ENCODE measurements at regions not wholly inside any gene's neighbourhood (a gene's known extent, or its start where the extent isn't known, plus 50 kb on each side); places are given as distances from the start of the nearest gene placed in this dataset.

- WGBS: 62% methylated on average over 6 of the region's 6 CpGs
- no peak for DNase-seq (ENCODE audit: low spot score in 2 of 2)
- H3K36me3 ChIP-seq: no peaks in the 10 kb centered on the region
- TF ChIP-seq POLR2AphosphoS5 (IDR thresholded peaks at IDR 0.05) (no peak), CTCF (IDR thresholded peaks at IDR 0.05) (no peak), EP300 (IDR thresholded peaks at IDR 0.05) (no peak), POLR2A (IDR thresholded peaks at IDR 0.05) (no peak)
- no peak overlapping the region for H3K27ac ChIP-seq
- H3K4me1 ChIP-seq: peaks cover 34% of the 10 kb centered on the region
- H3K27me3 ChIP-seq: no peaks in the 10 kb centered on the region
- H3K4me3 ChIP-seq: no peak overlapping the region
- no peaks in the 10 kb centered on the region for H3K9me3 ChIP-seq
Measured at GRCh38 chr5:56356121-56356835, 123.1 kb upstream of the ANKRD55 start.

- Histone ChIP-seq H3K9me3 (no peaks in the 10 kb centered on the region), H3K27me3 (no peaks in the 10 kb centered on the region), H3K4me3 (no peak overlapping the region), H3K27ac (no peak overlapping the region), H3K4me1 (peaks cover 46% of the 10 kb centered on the region), H3K36me3 (no peaks in the 10 kb centered on the region)
- no peak for TF ChIP-seq POLR2AphosphoS5 (IDR thresholded peaks at IDR 0.05)
- TF ChIP-seq CTCF (IDR thresholded peaks at IDR 0.05): no peak
- TF ChIP-seq POLR2A (IDR thresholded peaks at IDR 0.05): no peak
- no peak for TF ChIP-seq EP300 (IDR thresholded peaks at IDR 0.05)
- 88% methylated on average over 4 of the region's 4 CpGs for WGBS
- DNase-seq (ENCODE audit: low spot score in 2 of 2): no peak
Measured at GRCh38 chr5:56354836-56355235, 121.7 kb upstream of the ANKRD55 start.

- Histone ChIP-seq H3K27me3 (no peaks in the 10 kb centered on the region), H3K27ac (no peak overlapping the region), H3K36me3 (no peaks in the 10 kb centered on the region), H3K4me1 (peaks cover 34% of the 10 kb centered on the region), H3K4me3 (no peak overlapping the region), H3K9me3 (no peaks in the 10 kb centered on the region)
- TF ChIP-seq EP300 (IDR thresholded peaks at IDR 0.05) (no peak), POLR2A (IDR thresholded peaks at IDR 0.05) (no peak), POLR2AphosphoS5 (IDR thresholded peaks at IDR 0.05) (no peak), CTCF (IDR thresholded peaks at IDR 0.05) (no peak)
- no peak for DNase-seq (ENCODE audit: low spot score in 2 of 2)
- WGBS: 75% methylated on average over 4 of the region's 4 CpGs
Measured at GRCh38 chr5:56352808-56353590, 119.9 kb upstream of the ANKRD55 start.

GRCh38 chr5:56350597-56351170 is 117.6 kb upstream of the ANKRD55 start:
- WGBS: 34% methylated on average over 5 of the region's 5 CpGs
- no peak for TF ChIP-seq POLR2A (IDR thresholded peaks at IDR 0.05)
- no peak for TF ChIP-seq CTCF (IDR thresholded peaks at IDR 0.05)
- TF ChIP-seq EP300 (IDR thresholded peaks at IDR 0.05): no peak
- TF ChIP-seq POLR2AphosphoS5 (IDR thresholded peaks at IDR 0.05): no peak
- peaks cover 22% of the 10 kb centered on the region for H3K4me1 ChIP-seq
- no peaks in the 10 kb centered on the region for H3K27me3 ChIP-seq
- DNase-seq (ENCODE audit: low spot score in 2 of 2): peak; percentile 82
- H3K27ac ChIP-seq: no peak overlapping the region
- no peaks in the 10 kb centered on the region for H3K36me3 ChIP-seq
- no peak overlapping the region for H3K4me3 ChIP-seq
- no peaks in the 10 kb centered on the region for H3K9me3 ChIP-seq

- 57% methylated on average over 3 of the region's 3 CpGs for WGBS
- Histone ChIP-seq H3K4me1 (peaks cover 20% of the 10 kb centered on the region), H3K27ac (no peak overlapping the region), H3K36me3 (no peaks in the 10 kb centered on the region), H3K27me3 (no peaks in the 10 kb centered on the region), H3K9me3 (no peaks in the 10 kb centered on the region), H3K4me3 (no peak overlapping the region)
- TF ChIP-seq POLR2A (IDR thresholded peaks at IDR 0.05): no peak
- TF ChIP-seq EP300 (IDR thresholded peaks at IDR 0.05): no peak
- no peak for TF ChIP-seq POLR2AphosphoS5 (IDR thresholded peaks at IDR 0.05)
- TF ChIP-seq CTCF (IDR thresholded peaks at IDR 0.05): no peak
- no peak for DNase-seq (ENCODE audit: low spot score in 2 of 2)
Measured at GRCh38 chr5:56350011-56350596, 117.0 kb upstream of the ANKRD55 start.

Measured in suprapubic skin (tissue), 4 donors.